MCF 10A (cell line): ENCODE measurements at regions not wholly inside any gene's neighbourhood (a gene's known extent, or its start where the extent isn't known, plus 50 kb on each side); places are given as distances from the start of the nearest gene placed in this dataset.

Experiments
- BruUV-seq: library from RNA; stranded (reverse); fragments of 400-500 nt; replicated peaks from 2 replicates; lab custom pipeline; 2021; lab: Mats Ljungman, UMichigan
- CTCF ChIA-PET: fragments of 300-600 bp; sonication (Branson Sonifier 250); formaldehyde crosslinking; extraction: SDS; loops from one replicate; lab custom pipeline; 2021; ENCODE audit warnings: antibody characterized with exemption, inconsistent platforms; lab: Yijun Ruan, JAX
- POLR2A ChIA-PET: fragments of 300-600, 350-650 bp; sonication (Branson Sonifier 250); formaldehyde crosslinking; extraction: SDS; loops from one replicate; lab custom pipeline; 2020; ENCODE audit warnings: antibody characterized with exemption, inconsistent platforms; lab: Yijun Ruan, JAX
- DNase-seq: peaks from one replicate; pipeline ENCODE4 v3.0.0-alpha.2; 2018; ENCODE audit not compliant: unreplicated experiment
- H3K27ac Mint-ChIP-seq: one replicate; pipeline ENCODE4 v1.8.0; 2022; ENCODE audit warnings: mild to moderate bottlenecking, low read depth, mixed read lengths; ENCODE audit not compliant: unreplicated experiment
- H3K27me3 Mint-ChIP-seq: one replicate; pipeline ENCODE4 v1.8.0; 2022; ENCODE audit warnings: mixed read lengths; ENCODE audit not compliant: insufficient read depth, unreplicated experiment
- H3K36me3 Mint-ChIP-seq: one replicate; pipeline ENCODE4 v1.8.0; 2022; ENCODE audit warnings: mild to moderate bottlenecking, moderate library complexity, mixed read lengths; ENCODE audit not compliant: insufficient read depth, unreplicated experiment
- H3K4me1 Mint-ChIP-seq: one replicate; pipeline ENCODE4 v1.8.0; 2022; ENCODE audit warnings: mixed read lengths; ENCODE audit not compliant: insufficient read depth, unreplicated experiment
- H3K4me3 Mint-ChIP-seq: one replicate; pipeline ENCODE4 v1.8.0; 2022; ENCODE audit warnings: mild to moderate bottlenecking, moderate library complexity, mixed read lengths; ENCODE audit not compliant: unreplicated experiment
- H3K9me3 Mint-ChIP-seq: one replicate; pipeline ENCODE4 v1.8.0; 2022; ENCODE audit warnings: mixed read lengths; ENCODE audit not compliant: unreplicated experiment
- CTCF ChIP-seq: fragments of 200-600 bp; IDR thresholded peaks from one replicate; pipeline ENCODE4 v1.8.0; 2022; ENCODE audit warnings: antibody characterized with exemption, mild to moderate bottlenecking; ENCODE audit not compliant: unreplicated experiment
- intact Hi-C: fragments of 100-400 bp; cut with micrococcal nuclease; formaldehyde crosslinking; loops from 2 replicates; pipeline ENCODE4 v1.14.1; 2022

- CTCF ChIA-PET = interaction anchor here (1.1 kb wide), 1 partner anchor 43 kb away, joined by 3 read pairs; no protein-coding TSS in a partner anchor
- no peaks in the 10 kb centered on the region for H3K36me3 Mint-ChIP-seq
- no peak for TF ChIP-seq CTCF
- H3K4me3 Mint-ChIP-seq = no peak overlapping the region
- H3K27ac Mint-ChIP-seq = no peak overlapping the region
- H3K27me3 Mint-ChIP-seq = peaks cover 70% of the 10 kb centered on the region
- no TSS peak for BruUV-seq
- intact Hi-C loops = no loop called here
- H3K9me3 Mint-ChIP-seq = no peaks in the 10 kb centered on the region
- H3K4me1 Mint-ChIP-seq = no peaks in the 10 kb centered on the region
- POLR2A ChIA-PET = interaction anchor here (0.8 kb wide), 1 partner anchor 8 kb away, joined by 4 read pairs; no protein-coding TSS in a partner anchor
- no peak for DNase-seq
These were observed 333.0 kb downstream of the SFMBT2 start for GRCh38 chr10:7077880-7078279.

DNA sequence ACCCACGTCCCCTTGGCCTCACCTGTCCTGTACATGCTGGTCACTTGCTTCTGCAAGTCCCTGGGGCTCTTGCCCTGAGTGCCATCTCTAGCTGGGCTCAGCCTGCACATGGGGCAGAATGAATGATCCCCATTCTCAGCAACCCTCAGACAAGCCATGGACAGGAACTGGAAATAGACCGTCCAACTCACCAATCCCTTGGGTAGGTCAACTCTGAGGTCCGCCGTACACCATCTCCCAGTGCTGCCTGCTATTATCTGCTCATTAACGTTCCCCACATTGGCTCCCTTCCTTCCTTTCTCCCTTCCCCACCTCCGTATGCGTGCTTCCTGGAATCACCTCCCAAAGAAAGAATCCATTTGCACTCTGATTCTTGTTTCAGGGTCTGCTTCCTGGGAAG is 335.0 kb downstream of the SFMBT2 start:
- peaks cover 55% of the 10 kb centered on the region for H3K27me3 Mint-ChIP-seq
- intact Hi-C loops = no loop called here

GRCh38 chr10:7075110-7075509 is 335.7 kb downstream of the SFMBT2 start:
- H3K4me3 Mint-ChIP-seq = no peak overlapping the region
- BruUV-seq = no TSS peak
- TF ChIP-seq CTCF = no peak
- no peaks in the 10 kb centered on the region for H3K36me3 Mint-ChIP-seq
- no peak for DNase-seq
- intact Hi-C loops = no loop called here
- no peaks in the 10 kb centered on the region for H3K9me3 Mint-ChIP-seq
- no peaks in the 10 kb centered on the region for H3K4me1 Mint-ChIP-seq
- POLR2A ChIA-PET = no interaction called here
- H3K27me3 Mint-ChIP-seq = peaks cover 50% of the 10 kb centered on the region
- CTCF ChIA-PET = no interaction called here
- no peak overlapping the region for H3K27ac Mint-ChIP-seq

More for the DNA sequence above, 335.0 kb downstream of the SFMBT2 start:
- Mint-ChIP-seq H3K4me3 (no peak overlapping the region), H3K36me3 (no peaks in the 10 kb centered on the region), H3K9me3 (no peaks in the 10 kb centered on the region), H3K27ac (no peak overlapping the region), H3K4me1 (no peaks in the 10 kb centered on the region)
- DNase-seq = no peak
- ChIA-PET CTCF (interaction anchor here (0.6 kb wide), 1 partner anchor 11 kb away, joined by 3 read pairs; no protein-coding TSS in a partner anchor), POLR2A (interaction anchor here (0.7 kb wide), 1 partner anchor 379 kb away, joined by 3 read pairs; no protein-coding TSS in a partner anchor)
- no peak for TF ChIP-seq CTCF
- no TSS peak for BruUV-seq

DNA sequence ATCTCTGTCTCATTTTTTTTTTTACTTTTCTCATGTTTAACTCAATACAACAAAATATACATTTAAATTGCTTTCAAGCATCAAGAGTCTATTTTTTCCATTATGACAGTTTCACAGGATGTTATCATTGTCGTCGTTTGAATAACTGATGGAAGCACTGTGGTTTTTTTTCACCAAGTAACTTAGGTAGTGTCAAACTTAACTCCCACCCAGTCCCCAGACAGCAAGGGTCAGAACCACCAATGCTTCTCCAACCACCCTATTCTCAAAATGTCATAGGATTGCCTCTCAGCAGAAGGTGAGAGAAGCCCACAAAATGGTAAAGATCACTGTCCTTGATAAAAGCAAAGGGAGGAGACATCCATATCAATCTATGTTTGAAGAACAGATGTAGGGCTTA is 339.4 kb downstream of the SFMBT2 start:
- no TSS peak for BruUV-seq
- Mint-ChIP-seq H3K27me3 (peaks cover 39% of the 10 kb centered on the region), H3K9me3 (no peaks in the 10 kb centered on the region), H3K4me3 (no peak overlapping the region), H3K4me1 (no peaks in the 10 kb centered on the region), H3K27ac (no peak overlapping the region), H3K36me3 (no peaks in the 10 kb centered on the region)
- TF ChIP-seq CTCF = no peak
- POLR2A ChIA-PET = no interaction called here
- intact Hi-C loops = no loop called here
- CTCF ChIA-PET = interaction anchor here (1.0 kb wide), 1 partner anchor 10 kb away, joined by 4 read pairs; no protein-coding TSS in a partner anchor
- no peak for DNase-seq
